ENCODE measurements at regions not wholly inside any gene's neighbourhood (a gene's known extent, or its start where the extent isn't known, plus 50 kb on each side); places are given as distances from the start of the nearest gene placed in this dataset.

DNA sequence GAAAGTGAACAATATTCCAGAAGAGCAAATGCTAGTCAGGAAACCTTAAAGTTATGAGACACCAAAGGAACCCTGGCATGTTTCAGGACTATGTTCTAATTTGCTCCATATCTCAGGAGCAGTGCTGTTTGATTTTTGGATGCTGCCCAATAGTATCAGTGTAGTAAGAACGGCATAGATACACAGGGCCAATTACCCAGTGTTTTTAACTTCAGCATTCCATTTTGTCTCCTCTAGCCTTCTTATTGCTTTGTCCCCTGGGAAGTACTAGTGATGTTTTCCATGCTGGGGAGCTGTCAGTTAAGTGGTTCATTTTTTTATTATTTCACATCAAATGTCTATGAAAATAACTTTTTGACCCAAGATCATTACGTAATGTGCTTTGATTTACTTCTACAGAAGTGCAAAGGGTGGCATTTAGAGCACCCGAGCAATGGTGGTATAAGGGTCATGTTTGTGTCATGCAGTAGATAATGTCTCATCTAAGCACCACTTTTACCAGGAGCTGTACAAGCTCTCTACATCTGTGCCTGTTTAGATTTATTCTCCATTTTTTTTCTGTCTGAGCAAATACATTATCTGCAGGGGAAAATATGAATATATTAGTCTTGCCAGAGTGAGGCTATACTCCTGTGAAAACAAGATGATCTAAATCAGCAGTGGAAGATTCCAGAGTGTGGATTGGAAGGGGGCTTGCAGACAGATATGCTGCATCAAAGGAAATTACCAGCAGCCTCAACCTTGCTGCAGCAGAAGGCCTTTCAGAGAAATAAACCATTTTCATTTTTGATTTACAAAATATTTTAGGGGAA is 198.8 kb upstream of the OPRM1 start:
- TF ChIP-seq, protein P1, sequence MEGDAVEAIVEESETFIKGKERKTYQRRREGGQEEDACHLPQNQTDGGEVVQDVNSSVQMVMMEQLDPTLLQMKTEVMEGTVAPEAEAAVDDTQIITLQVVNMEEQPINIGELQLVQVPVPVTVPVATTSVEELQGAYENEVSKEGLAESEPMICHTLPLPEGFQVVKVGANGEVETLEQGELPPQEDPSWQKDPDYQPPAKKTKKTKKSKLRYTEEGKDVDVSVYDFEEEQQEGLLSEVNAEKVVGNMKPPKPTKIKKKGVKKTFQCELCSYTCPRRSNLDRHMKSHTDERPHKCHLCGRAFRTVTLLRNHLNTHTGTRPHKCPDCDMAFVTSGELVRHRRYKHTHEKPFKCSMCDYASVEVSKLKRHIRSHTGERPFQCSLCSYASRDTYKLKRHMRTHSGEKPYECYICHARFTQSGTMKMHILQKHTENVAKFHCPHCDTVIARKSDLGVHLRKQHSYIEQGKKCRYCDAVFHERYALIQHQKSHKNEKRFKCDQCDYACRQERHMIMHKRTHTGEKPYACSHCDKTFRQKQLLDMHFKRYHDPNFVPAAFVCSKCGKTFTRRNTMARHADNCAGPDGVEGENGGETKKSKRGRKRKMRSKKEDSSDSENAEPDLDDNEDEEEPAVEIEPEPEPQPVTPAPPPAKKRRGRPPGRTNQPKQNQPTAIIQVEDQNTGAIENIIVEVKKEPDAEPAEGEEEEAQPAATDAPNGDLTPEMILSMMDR (IDR thresholded peaks at IDR 0.05; ENCODE audit: control insufficient read depth, extremely low read depth, insufficient read depth): no peak
- no peak overlapping the region for H3K4me3 ChIP-seq (ENCODE audit: low read depth, low read length)
- DNase-seq (ENCODE audit: low read depth): no peak

DNA sequence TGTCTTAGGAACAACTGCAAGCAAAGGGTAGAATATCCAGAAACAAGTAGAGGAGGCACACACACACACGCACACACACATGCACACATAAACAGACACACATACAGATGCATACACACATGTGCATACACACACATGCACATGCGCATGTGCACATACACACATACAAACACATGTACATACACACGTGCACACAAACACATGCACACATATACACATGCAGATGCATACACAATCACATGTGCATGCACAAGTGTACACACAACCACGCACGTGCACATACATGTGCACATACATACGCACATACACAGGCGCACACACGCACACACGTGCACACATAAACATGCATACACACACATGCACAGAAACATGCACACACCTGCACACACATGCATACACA is 206.5 kb upstream of the OPRM1 start:
- TF ChIP-seq, protein P1 (IDR thresholded peaks at IDR 0.05; ENCODE audit: control insufficient read depth, extremely low read depth, insufficient read depth): no peak
- DNase-seq (ENCODE audit: low read depth): no peak
- H3K4me3 ChIP-seq (ENCODE audit: low read depth, low read length): no peak overlapping the region

DNA sequence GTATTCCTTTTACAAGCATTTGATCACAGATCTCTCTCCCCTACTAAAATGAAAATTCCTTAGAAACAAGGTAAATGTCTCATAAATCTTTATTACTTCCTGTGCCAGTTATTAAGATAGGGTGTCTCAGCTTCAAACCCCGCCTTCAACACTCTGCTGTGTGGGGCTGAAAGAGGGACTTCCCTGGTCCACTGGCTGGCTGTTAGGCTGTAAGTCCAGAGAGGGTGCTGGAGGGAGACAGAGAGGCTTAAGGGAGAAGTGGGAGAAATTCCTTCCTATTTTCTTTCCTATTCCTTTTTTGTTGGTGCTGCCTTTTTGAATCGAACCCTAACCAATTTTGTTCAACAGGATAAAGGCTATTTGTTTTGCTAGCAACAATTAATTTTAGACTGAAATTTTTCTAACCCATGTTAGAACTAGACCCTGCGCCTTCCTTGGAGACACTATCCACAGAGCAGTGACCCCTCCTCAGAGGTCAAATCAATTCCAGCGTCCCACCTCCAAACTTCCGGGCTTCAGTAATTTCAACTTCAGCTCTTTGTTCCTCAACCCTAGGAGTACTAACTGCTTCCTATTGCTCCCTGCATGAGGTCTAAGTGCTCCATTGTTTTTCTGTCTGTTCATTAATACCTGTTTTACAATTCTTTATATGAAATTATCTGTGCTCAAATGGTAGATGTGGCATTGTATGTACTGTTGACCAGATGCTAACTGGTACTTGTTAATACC is 207.5 kb upstream of the OPRM1 start:
- TF ChIP-seq, protein P1 (IDR thresholded peaks at IDR 0.05; ENCODE audit: control insufficient read depth, extremely low read depth, insufficient read depth): no peak
- DNase-seq (ENCODE audit: low read depth): no peak
- no peak overlapping the region for H3K4me3 ChIP-seq (ENCODE audit: low read depth, low read length)

DNA sequence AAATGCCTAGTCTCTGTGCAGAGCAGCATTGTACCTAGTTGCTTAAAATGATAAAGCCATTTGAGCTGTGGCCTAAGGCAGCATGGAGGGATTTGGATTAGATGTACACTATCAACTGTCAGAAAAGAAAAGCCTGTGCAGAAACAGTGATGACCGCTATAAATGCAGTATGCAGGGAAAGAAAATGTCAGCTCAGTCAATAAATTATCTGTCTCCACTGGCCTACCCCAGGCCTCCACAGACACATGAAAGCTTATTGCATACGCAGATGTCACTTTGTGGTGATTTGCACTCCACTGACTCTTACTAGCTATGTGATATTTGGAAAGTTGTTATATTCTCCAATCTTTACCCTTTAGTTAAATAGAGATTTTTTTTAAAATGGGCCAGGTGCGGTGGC is 221.9 kb upstream of the OPRM1 start:
- no peak for DNase-seq (ENCODE audit: low read depth)
- no peak overlapping the region for H3K4me3 ChIP-seq (ENCODE audit: low read depth, low read length)
- TF ChIP-seq, protein P1 (IDR thresholded peaks at IDR 0.05; ENCODE audit: control insufficient read depth, extremely low read depth, insufficient read depth): no peak

DNA sequence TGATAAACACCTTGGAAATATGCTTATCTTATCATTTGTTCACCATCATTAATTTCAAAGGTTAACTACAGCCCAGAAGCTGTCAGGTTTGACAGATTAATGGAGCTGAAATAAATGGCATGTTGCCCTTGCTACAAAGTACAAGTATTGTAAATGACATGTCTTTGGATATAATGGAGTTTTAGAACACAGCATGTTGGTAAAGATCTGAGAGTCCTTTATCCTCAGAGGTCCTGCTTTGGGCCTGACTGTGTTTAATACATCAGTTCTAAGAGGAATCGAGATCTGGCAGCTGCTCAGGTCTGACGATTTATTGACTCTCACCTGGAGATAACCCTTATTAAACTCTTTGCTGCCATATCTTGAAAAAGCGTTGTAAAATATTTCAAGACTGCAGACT is 222.7 kb upstream of the OPRM1 start:
- TF ChIP-seq, protein P1 (IDR thresholded peaks at IDR 0.05; ENCODE audit: control insufficient read depth, extremely low read depth, insufficient read depth): no peak
- no peak overlapping the region for H3K4me3 ChIP-seq (ENCODE audit: low read depth, low read length)
- DNase-seq (ENCODE audit: low read depth): peak; percentile 11

DNA sequence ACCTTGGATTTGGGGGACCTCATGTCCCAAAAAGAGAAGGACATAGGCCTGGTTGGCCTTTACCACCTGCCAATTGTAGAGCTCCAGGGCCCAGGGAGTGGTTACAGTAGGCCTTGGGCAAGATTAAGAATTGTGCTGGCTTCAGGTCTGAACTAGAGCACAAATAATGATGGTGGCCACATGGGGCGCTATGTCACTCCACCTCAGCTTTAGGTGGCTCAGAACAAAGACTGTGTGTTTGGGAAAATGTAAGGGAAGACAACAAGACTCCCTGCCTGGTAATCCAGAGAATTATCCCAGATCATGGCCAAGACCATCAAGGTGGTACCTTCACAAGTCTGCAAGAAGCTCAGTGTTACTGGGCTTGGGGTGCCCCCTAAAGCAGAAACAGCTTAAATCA is 224.9 kb upstream of the OPRM1 start:
- TF ChIP-seq, protein P1 (IDR thresholded peaks at IDR 0.05; ENCODE audit: control insufficient read depth, extremely low read depth, insufficient read depth): no peak
- DNase-seq (ENCODE audit: low read depth): no peak
- no peak overlapping the region for H3K4me3 ChIP-seq (ENCODE audit: low read depth, low read length)
